ENCODE measurements at regions not wholly inside any gene's neighbourhood (a gene's known extent, or its start where the extent isn't known, plus 50 kb on each side); places are given as distances from the start of the nearest gene placed in this dataset.

DNA sequence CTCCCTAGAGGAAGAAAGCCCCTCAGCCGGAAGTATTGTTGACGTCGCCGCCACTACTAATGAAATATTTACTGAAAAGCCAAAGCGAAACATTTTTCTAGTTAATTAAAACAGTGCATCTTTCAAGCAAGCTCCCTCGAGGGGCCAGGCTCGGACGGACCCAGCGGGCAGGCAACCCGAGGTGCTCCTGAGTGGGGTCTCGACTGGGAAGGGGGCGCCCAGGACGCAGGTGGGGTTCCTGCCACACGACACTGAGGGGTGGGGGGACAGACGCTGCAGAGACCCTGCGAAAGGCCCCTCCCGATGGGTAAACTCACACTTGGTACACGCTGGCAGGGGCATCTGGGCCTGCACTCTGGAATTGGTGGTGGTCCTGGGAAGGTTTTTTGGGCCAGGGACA is 72.4 kb upstream of the ADGRA1 start:
- Mint-ChIP-seq H3K4me1 (no peaks in the 10 kb centered on the region), H3K9me3 (no peaks in the 10 kb centered on the region), H3K4me3 (no peak overlapping the region), H3K27me3 (ENCODE audit: low read depth in 2 of 2) (peaks cover 0 to 3% of the 10 kb centered on the region in 2 donors), H3K36me3 (no peaks in the 10 kb centered on the region), H3K27ac (no peak overlapping the region)
- H3K4me3 ChIP-seq (ENCODE audit: low read length) = no peak overlapping the region
- TF ChIP-seq, protein P1, sequence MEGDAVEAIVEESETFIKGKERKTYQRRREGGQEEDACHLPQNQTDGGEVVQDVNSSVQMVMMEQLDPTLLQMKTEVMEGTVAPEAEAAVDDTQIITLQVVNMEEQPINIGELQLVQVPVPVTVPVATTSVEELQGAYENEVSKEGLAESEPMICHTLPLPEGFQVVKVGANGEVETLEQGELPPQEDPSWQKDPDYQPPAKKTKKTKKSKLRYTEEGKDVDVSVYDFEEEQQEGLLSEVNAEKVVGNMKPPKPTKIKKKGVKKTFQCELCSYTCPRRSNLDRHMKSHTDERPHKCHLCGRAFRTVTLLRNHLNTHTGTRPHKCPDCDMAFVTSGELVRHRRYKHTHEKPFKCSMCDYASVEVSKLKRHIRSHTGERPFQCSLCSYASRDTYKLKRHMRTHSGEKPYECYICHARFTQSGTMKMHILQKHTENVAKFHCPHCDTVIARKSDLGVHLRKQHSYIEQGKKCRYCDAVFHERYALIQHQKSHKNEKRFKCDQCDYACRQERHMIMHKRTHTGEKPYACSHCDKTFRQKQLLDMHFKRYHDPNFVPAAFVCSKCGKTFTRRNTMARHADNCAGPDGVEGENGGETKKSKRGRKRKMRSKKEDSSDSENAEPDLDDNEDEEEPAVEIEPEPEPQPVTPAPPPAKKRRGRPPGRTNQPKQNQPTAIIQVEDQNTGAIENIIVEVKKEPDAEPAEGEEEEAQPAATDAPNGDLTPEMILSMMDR (IDR thresholded peaks at IDR 0.05) = no peak
- H3K27me3 ChIP-seq (ENCODE audit: control insufficient read depth, insufficient read depth, low read length) = no peaks in the 10 kb centered on the region
- no peaks in the 10 kb centered on the region for H3K9me3 ChIP-seq (ENCODE audit: control insufficient read depth, insufficient read depth, low read length)
- no peaks in the 10 kb centered on the region for H3K36me3 ChIP-seq (ENCODE audit: control insufficient read depth, insufficient read depth, low read length)
- DNase-seq (no peak), ATAC-seq (no peak)
- intact Hi-C loops (cut with micrococcal nuclease) = no loop called here
- WGBS (ENCODE audit: insufficient coverage) = 93% methylated on average over 18 of the region's 18 CpGs
- H3K4me1 ChIP-seq (ENCODE audit: control insufficient read depth, insufficient read depth, low read length) = peaks cover 10% of the 10 kb centered on the region
- no peak overlapping the region for H3K27ac ChIP-seq (ENCODE audit: low read length)

DNA sequence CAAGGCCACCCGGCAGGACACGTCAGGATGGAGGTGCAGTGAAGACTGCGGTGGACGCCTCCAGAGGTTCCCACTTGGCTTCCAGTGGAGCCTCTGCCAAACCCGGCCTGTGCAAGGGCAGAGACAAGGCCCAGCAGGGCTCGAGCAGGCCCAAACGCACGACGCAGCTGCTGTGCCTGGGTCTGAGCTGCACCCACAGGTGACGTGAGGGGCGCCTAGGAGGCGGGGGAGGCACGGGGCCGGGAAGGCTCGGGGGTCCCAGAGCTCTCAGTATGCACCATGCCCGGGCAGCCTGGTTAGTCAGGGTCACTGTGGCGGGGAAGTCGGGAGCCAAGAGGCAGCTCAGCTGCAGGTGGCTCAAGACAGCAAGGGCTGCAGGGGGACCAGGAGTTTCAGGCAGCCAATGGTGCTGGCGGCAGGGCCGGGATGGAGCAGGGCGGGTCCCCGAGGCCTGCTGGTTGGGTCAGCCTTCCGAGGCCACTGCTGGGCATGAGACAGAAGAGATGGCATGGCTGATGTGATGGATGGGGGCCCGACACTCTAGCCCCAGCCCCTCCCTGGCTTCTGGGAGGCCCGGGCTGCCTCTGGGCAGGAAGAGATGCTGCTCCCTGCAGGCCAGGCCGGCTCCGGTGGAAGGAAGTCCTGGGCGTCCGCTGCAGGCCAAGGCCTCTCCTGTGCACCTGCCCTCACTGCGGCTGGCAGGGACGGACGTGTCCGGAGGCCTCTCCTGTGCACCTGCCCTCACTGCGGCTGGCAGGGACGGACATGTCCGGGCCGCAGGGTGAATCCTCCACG is 72.2 kb upstream of the CFAP46 start:
- H3K27me3 Mint-ChIP-seq (ENCODE audit: low read depth in 2 of 2) = peaks cover 0 to 3% of the 10 kb centered on the region in 2 donors
- Histone ChIP-seq H3K27ac (ENCODE audit: low read length) (no peak overlapping the region), H3K27me3 (ENCODE audit: control insufficient read depth, insufficient read depth, low read length) (no peaks in the 10 kb centered on the region), H3K4me3 (ENCODE audit: low read length) (no peak overlapping the region), H3K36me3 (ENCODE audit: control insufficient read depth, insufficient read depth, low read length) (no peaks in the 10 kb centered on the region), H3K9me3 (ENCODE audit: control insufficient read depth, insufficient read depth, low read length) (no peaks in the 10 kb centered on the region), H3K4me1 (ENCODE audit: control insufficient read depth, insufficient read depth, low read length) (peaks cover 10% of the 10 kb centered on the region)
- H3K36me3 Mint-ChIP-seq = no peaks in the 10 kb centered on the region
- intact Hi-C loops (cut with micrococcal nuclease) = no loop called here
- H3K4me3 Mint-ChIP-seq = no peak overlapping the region
- H3K27ac Mint-ChIP-seq = no peak overlapping the region
- DNase-seq (no peak), ATAC-seq (no peak)
- H3K9me3 Mint-ChIP-seq = no peaks in the 10 kb centered on the region
- TF ChIP-seq, protein P1 (IDR thresholded peaks at IDR 0.05) = no peak
- WGBS (ENCODE audit: insufficient coverage) = 92% methylated on average over 38 of the region's 38 CpGs
- H3K4me1 Mint-ChIP-seq = no peaks in the 10 kb centered on the region

DNA sequence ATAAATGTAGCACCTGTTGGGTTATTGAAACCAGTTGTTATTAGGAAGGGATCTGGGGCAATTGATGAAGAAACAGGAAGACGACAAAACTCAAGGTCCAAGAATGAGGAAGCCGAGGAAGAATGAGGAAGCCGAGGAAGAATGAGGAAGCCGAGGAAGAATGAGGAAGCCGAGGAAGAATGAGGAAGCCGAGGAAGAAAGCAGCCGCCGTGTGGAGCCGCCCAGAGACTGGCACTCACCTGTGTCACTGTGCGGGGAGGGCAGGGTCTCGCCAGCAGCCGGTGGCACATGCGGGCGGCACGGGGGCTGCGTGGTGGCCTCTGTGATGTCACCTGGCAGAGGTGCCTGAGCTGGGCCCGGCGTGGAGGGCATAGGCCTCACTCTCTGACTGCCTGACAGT is 71.1 kb upstream of the CFAP46 start:
- H3K9me3 ChIP-seq (ENCODE audit: control insufficient read depth, insufficient read depth, low read length) = no peaks in the 10 kb centered on the region
- H3K36me3 ChIP-seq (ENCODE audit: control insufficient read depth, insufficient read depth, low read length) = no peaks in the 10 kb centered on the region
- H3K4me3 ChIP-seq (ENCODE audit: low read length) = no peak overlapping the region
- Mint-ChIP-seq H3K4me3 (no peak overlapping the region), H3K27ac (no peak overlapping the region), H3K27me3 (ENCODE audit: low read depth in 2 of 2) (peaks cover 0 to 3% of the 10 kb centered on the region in 2 donors), H3K4me1 (no peaks in the 10 kb centered on the region), H3K36me3 (no peaks in the 10 kb centered on the region), H3K9me3 (no peaks in the 10 kb centered on the region)
- H3K27me3 ChIP-seq (ENCODE audit: control insufficient read depth, insufficient read depth, low read length) = no peaks in the 10 kb centered on the region
- ATAC-seq (peak in 1 of 3 donors; percentile 39), DNase-seq (no peak)
- intact Hi-C loops (cut with micrococcal nuclease) = no loop called here
- TF ChIP-seq, protein P1 (IDR thresholded peaks at IDR 0.05) = no peak
- peaks cover 15% of the 10 kb centered on the region for H3K4me1 ChIP-seq (ENCODE audit: control insufficient read depth, insufficient read depth, low read length)
- whole genome bisulfite sequencing (ENCODE audit: insufficient coverage) = 12% methylated on average over 18 of the region's 18 CpGs
- no peak overlapping the region for H3K27ac ChIP-seq (ENCODE audit: low read length)
